HG03045 (cell line): ENCODE measurements at regions not wholly inside any gene's neighbourhood (a gene's known extent, or its start where the extent isn't known, plus 50 kb on each side); places are given as distances from the start of the nearest gene placed in this dataset.

ENCODE experiments used
- ATAC-seq: cut with Tn5 transposase; IDR thresholded peaks from one replicate; pipeline ENCODE4 v1.9.1; 2021; ENCODE audit warnings: mild to moderate bottlenecking, moderate library complexity; ENCODE audit not compliant: unreplicated experiment

- ATAC-seq = no peak
These were observed 86.1 kb downstream of the C5orf15 start for GRCh38 chr5:133882389-133882695.

- ATAC-seq = no peak
These were observed 86.6 kb downstream of the C5orf15 start for GRCh38 chr5:133881576-133882388.

- ATAC-seq = no peak
These were observed 90.2 kb downstream of the C5orf15 start for GRCh38 chr5:133878236-133878555.

DNA sequence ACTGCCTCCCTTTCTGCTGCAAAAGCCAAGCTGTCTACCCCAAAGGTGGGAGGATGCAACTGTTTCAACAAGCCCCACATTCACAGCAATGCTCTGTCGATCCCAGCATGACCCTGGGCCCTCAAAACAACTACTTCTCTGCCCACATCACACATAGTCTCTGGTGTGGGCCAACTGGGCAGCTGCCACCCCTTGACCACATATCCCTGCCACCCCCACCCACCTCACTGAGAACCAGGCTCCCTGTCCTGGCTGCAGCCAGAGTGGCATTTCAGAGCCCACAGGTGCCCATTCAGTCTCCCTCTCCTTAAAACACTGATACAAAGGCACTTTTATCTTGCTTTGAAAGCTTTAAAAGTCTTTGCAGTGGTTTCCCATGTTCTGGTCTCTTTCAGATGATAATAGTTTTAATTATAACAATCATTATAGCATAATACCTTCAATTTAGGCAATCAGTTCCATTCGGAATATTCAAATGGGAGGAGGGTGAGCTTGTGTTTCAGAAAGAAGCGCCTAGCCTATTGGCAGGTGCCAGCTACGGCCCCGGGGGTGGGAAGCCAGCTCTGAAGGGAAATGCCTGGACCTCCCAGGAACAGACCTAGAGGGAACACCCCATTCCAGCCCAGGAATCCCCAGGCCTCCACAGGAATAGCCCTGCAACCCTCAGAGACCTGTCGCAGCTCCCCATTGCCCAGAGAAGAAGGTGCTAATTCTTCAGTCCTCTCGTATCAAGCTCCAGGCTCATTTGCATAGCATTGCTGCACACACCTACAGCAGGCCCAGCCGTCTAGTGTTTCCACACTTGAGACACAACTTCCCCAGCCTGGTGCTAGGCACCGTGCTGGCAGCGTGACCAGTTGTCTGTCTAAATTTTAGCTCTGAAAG lies 90.8 kb downstream of the C5orf15 start:
- ATAC-seq = no peak

DNA sequence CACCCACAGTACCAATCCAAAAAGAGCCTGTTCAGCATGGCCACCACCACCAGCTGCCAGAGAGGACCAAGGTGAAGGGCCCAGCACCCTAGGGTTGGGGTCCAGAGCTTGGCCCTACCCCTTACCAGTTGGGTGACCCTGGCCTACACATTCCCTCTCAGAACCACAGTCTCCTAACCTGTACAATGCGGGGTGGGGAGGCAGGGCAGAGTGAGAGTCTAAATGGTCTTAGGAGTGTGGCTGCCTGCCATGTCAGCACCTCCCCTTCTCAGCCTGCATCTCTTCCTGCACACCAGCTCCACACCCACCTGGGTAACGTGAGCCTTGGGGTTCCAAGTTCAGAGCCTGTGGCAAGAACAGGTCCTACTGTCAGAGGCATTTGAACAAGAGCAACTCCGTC lies 92.2 kb downstream of the C5orf15 start:
- no peak for ATAC-seq

DNA sequence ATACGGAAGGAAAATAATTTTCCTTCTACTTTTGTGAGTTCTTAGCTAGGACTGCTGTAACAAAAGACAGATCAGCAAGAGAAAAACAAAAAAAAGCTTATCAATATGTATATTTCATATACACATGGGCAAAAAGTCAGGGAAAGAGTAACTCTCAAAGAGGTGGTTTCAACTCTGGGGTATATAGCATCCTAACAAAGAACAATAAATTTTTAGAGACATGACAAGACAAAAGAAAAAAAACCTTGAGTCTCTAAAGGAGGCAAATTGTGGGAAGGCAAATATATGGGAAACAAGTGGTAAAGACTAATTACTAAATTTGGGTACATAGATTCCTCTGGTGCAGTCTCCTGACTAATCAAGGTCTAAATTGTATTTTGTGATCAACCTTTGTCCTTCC lies 93.2 kb downstream of the C5orf15 start:
- no peak for ATAC-seq

- ATAC-seq = no peak
These were observed 95.0 kb downstream of the C5orf15 start for GRCh38 chr5:133873449-133873848.

DNA sequence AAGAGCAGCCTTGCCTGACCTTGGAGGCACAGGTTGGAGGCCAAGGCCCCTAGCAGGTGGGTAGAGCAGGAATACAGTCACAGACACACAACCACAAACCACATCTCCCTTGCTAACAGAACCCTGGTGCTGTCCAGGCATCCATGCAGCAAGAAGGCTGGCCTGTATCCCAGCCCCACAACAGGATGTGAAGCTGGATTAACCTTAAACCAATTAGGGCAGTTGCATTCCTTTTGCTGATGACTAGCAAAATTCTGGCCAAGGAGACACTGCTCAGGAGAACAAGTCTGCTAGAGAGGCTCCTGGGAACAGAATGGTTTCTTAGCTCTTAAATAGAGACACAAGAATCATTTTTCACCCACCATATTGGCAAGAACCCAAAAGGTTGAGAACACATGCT lies 97.8 kb downstream of the C5orf15 start:
- no peak for ATAC-seq

- ATAC-seq = no peak
These were observed 98.7 kb downstream of the C5orf15 start for GRCh38 chr5:133869519-133870335.

GRCh38 chr5:133868946-133869518 lies 99.4 kb downstream of the C5orf15 start:
- ATAC-seq = no peak

GRCh38 chr5:133867851-133868545 lies 100.4 kb downstream of the C5orf15 start:
- ATAC-seq = no peak

DNA sequence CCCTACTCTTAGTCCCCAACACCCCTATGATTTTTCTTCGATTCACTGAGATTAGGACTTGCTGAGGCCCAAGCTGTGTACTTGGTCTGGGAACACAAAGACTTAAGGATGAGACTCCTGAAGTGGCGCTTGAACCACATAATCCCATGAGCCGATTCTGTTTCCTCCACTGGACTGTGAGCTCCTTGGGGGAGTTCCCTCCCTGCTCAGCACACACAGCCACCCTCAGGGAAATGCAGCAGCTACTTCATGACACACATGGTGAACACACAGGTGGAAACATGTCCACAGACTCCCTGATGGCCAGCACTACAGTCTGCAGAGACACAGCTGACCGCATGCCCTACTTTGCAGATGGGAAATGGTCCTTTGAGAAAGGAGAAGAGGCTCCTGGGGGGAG lies 101.1 kb downstream of the C5orf15 start:
- ATAC-seq = no peak

GRCh38 chr5:133866903-133867245 lies 101.6 kb downstream of the C5orf15 start:
- no peak for ATAC-seq

DNA sequence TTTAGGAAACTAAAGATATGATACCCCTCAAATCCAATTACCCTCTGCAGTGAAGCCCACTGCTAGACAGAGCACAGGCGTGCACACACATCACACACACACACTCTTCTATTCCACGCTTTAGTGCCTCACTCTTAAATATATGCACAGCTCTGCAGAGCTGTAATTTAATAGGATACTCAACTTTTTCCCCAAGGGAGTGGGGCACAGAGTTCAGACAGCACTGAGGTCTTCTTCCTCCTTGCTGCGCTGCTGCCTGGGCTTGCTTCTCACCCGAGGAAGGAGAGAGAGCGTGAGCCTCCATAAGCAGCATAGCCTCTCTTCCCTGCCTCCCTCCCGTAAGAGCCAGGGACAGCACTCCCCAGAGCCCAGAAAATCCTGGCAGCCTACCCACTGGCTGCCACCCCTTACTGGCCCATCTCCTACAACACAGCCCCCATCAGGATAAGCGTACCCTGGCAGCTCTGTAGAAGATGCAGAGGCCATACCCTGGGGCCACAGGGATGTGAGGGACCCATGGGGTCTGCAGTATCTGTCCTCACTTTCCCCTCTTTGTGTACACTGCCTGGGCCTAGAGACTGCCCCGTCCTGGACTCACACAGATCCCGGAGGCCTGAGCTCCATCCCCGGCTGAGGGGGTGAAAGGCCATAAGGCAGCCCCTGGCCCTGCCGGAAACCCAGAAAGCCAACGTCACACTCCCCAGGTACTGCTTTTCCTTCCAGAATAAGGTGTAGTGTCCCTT lies 102.1 kb downstream of the C5orf15 start:
- ATAC-seq = no peak

DNA sequence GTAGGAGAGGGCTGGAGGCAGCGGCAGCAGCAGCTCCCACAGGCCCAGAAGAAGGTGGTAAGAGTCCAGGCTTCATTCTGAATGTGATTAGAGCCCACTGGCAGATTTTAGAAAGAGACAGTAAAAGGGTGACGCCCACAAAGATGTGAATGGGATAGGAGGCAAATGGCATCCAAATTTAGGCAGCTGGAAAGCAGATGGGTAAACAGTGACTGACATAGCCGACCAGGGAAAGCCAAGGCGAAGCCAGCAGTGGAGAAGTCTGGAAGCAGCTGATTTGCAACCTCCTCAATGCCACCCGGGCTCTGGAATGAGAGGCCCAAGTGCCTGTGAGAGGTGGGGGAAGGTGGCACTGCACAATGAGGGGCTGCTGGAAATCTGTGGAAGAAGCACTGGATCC lies 103.3 kb downstream of the C5orf15 start:
- ATAC-seq = no peak

DNA sequence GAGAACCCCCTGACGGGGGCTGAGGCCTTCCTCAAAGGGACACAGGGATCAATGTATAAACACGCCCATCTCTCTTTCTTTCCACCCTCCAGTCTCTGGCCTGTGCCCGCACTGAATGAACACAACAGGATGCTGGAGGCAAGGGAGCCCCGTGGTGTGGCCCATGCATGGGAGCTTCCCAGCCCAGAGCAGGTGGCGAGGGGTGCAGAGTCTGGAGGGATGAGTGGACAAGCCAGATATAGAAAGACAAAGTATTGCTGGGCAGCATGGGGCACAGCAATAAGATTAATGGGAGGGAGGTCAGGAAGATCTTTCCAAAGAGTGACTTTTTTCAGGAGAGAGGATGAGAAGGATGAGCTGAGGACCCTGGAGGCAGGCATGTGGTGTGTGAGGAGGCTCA lies 103.7 kb downstream of the C5orf15 start:
- ATAC-seq = no peak

DNA sequence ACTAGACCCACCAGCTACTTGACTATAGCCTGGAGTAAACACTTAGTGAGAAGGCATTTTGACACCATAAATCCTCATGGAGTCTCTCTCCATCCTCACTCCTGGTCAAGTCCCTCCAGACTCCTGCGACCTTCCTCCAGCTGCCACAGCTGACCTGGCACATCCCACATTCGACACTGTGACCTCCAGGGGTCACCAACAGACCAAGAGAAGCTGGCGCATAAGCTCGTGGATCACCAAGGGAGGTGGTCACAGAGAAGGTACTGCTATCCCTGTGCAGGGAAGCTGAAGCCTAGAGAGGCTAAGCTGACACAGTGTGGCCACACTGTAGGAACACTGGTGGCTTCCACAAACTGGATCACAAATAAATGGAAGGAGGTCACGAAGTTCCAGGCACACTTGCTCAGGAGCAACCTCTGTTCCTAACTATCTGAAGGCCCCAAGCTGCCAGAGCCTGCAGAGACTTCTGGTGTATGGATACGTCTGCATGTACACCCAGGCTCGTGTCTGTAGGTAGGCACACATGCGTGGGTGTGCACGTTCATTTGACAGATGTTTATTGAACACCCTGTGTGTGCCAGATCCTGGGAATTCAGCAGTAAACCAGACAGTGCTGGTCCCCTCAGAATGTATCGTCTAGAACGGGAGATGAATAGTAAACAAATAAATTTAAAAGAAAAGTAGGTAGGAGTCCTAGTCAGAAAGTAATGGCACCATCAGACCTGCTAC lies 104.4 kb downstream of the C5orf15 start:
- ATAC-seq = no peak

DNA sequence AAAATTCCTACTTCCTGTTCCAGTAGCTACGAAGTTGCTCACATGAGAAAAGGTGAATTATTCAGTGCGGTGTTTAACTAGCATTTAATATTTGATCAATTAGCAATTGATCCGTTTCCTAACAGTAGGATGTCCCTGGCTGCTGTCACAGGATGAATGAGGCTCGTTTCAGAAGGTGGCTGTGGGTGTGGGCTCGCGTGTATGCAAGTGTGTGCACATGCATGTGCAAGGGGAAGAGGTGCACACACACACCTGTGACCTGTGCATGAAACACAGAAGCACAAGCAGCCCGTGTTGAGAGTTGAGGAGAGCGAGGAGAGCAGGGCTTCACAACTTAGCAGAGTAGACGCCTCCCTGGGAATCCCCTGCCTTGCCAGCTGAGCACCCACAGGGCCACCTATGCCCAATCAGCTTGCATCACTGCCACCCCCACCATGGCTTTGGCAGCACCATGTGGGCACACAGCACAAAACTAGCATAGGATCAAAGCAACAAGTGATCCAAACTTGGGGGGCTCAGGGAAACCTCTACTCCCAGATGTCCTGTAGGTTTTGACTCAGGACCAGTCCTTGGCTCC lies 107.2 kb downstream of the C5orf15 start:
- ATAC-seq = no peak

DNA sequence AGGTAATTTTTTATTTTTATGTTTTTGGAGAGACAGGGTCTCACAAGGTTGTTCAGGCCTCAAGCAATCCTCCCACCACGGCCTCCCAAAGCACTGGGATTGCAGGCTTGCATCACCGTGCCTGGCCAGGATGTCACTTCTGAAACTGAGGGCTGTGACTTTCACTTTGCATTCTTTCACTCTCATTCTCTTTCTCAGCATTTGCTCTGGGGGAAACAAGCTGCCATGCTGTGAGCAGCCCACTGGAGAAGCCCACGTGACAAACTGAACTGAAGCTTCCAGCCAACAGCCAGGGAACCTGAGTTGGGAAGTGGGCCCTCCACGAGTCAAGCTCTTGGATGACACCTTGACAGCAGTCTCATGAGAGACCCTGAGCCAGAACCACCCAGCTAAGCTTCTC lies 109.4 kb downstream of the C5orf15 start:
- ATAC-seq = no peak
